ENCODE measurements at regions not wholly inside any gene's neighbourhood (a gene's known extent, or its start where the extent isn't known, plus 50 kb on each side); places are given as distances from the start of the nearest gene placed in this dataset.

GRCh38 chr1:168799927-168800605 lies 71.1 kb upstream of the DPT start:
- no peaks in the 10 kb centered on the region for H3K36me3 Mint-ChIP-seq (ENCODE audit: low read depth)
- no peak overlapping the region for H3K27ac Mint-ChIP-seq (ENCODE audit: unreplicated experiment)
- peaks cover 22% of the 10 kb centered on the region for H3K4me1 Mint-ChIP-seq
- H3K9me3 Mint-ChIP-seq, result no peaks in the 10 kb centered on the region
- no peak for DNase-seq (ENCODE audit: low read depth, low spot score)
- no peaks in the 10 kb centered on the region for H3K27me3 Mint-ChIP-seq (ENCODE audit: low read depth)
- TF ChIP-seq CTCF (conservative IDR thresholded peaks at IDR 0.05), result no peak
- H3K4me3 Mint-ChIP-seq, result no peak overlapping the region

- Mint-ChIP-seq H3K27me3 (ENCODE audit: low read depth) (no peaks in the 10 kb centered on the region), H3K9me3 (no peaks in the 10 kb centered on the region), H3K4me1 (peaks cover 22% of the 10 kb centered on the region), H3K4me3 (no peak overlapping the region), H3K36me3 (ENCODE audit: low read depth) (no peaks in the 10 kb centered on the region), H3K27ac (ENCODE audit: unreplicated experiment) (no peak overlapping the region)
- no peak for DNase-seq (ENCODE audit: low read depth, low spot score)
- no peak for TF ChIP-seq CTCF (conservative IDR thresholded peaks at IDR 0.05)
Observed at GRCh38 chr1:168801032-168801745, 72.2 kb upstream of the DPT start.

- Mint-ChIP-seq H3K36me3 (ENCODE audit: low read depth) (no peaks in the 10 kb centered on the region), H3K4me3 (no peak overlapping the region), H3K9me3 (no peaks in the 10 kb centered on the region), H3K27me3 (ENCODE audit: low read depth) (no peaks in the 10 kb centered on the region), H3K4me1 (peaks cover 22% of the 10 kb centered on the region), H3K27ac (ENCODE audit: unreplicated experiment) (no peak overlapping the region)
- TF ChIP-seq CTCF (conservative IDR thresholded peaks at IDR 0.05), result no peak
- DNase-seq (ENCODE audit: low read depth, low spot score), result peak; percentile 6
Observed at GRCh38 chr1:168803806-168804510, 75.0 kb upstream of the DPT start.

- H3K9me3 Mint-ChIP-seq, result no peaks in the 10 kb centered on the region
- H3K4me3 Mint-ChIP-seq, result no peak overlapping the region
- no peaks in the 10 kb centered on the region for H3K27me3 Mint-ChIP-seq (ENCODE audit: low read depth)
- H3K4me1 Mint-ChIP-seq, result peaks cover 15% of the 10 kb centered on the region
- no peak overlapping the region for H3K27ac Mint-ChIP-seq (ENCODE audit: unreplicated experiment)
- no peaks in the 10 kb centered on the region for H3K36me3 Mint-ChIP-seq (ENCODE audit: low read depth)
- no peak for DNase-seq (ENCODE audit: low read depth, low spot score)
- no peak for TF ChIP-seq CTCF (conservative IDR thresholded peaks at IDR 0.05)
Observed at GRCh38 chr1:168806952-168807351, 77.9 kb upstream of the DPT start.

- TF ChIP-seq CTCF (conservative IDR thresholded peaks at IDR 0.05), result no peak
- no peaks in the 10 kb centered on the region for H3K27me3 Mint-ChIP-seq (ENCODE audit: low read depth)
- no peaks in the 10 kb centered on the region for H3K36me3 Mint-ChIP-seq (ENCODE audit: low read depth)
- H3K27ac Mint-ChIP-seq (ENCODE audit: unreplicated experiment), result no peak overlapping the region
- H3K4me3 Mint-ChIP-seq, result no peak overlapping the region
- H3K4me1 Mint-ChIP-seq, result no peaks in the 10 kb centered on the region
- peaks cover 3% of the 10 kb centered on the region for H3K9me3 Mint-ChIP-seq
- no peak for DNase-seq (ENCODE audit: low read depth, low spot score)
Observed at GRCh38 chr1:168811176-168811575, 82.2 kb upstream of the DPT start.

Data from neural crest cell (in vitro differentiated cells).